Transverse colon (tissue), 4 donors: ENCODE measurements at regions not wholly inside any gene's neighbourhood (a gene's known extent, or its start where the extent isn't known, plus 50 kb on each side); places are given as distances from the start of the nearest gene placed in this dataset.

Experiments used
- CTCF ChIP-seq, 5 experiments: fragments of 200-600 bp in 3 of 5; fragments of 450-650 bp in 2 of 5; sonication (generic) in 3 of 5; IDR thresholded peaks; 1 replicate in 2 of 5; 2 replicates in 3 of 5; pipeline ENCODE4 v1.5.1; 2016 to 2017; ENCODE audit warnings: antibody characterized with exemption in 5 of 5, inconsistent platforms in 3 of 5, mild to moderate bottlenecking in 2 of 5, moderate library complexity in 1 of 5
- POLR2AphosphoS5 ChIP-seq, 3 donors: sonication (generic); formaldehyde crosslinking; IDR thresholded peaks; one replicate each; pipeline ENCODE4 v1.6.1; 2016; ENCODE audit warnings: antibody characterized with exemption in 3 of 3

- no peak for TF ChIP-seq CTCF (IDR thresholded peaks at IDR 0.05)
- TF ChIP-seq POLR2AphosphoS5 (IDR thresholded peaks at IDR 0.05), result no peak
These were observed 167.5 kb upstream of the TMTC4 start for GRCh38 chr13:100842136-100842535.
